ENCODE measurements at regions not wholly inside any gene's neighbourhood (a gene's known extent, or its start where the extent isn't known, plus 50 kb on each side); places are given as distances from the start of the nearest gene placed in this dataset.
"Not testable (repeated sequence)": the region's sequence is repeated elsewhere in the genome, so short reads cannot be mapped to it uniquely, and the experiment has no call there.

DNA sequence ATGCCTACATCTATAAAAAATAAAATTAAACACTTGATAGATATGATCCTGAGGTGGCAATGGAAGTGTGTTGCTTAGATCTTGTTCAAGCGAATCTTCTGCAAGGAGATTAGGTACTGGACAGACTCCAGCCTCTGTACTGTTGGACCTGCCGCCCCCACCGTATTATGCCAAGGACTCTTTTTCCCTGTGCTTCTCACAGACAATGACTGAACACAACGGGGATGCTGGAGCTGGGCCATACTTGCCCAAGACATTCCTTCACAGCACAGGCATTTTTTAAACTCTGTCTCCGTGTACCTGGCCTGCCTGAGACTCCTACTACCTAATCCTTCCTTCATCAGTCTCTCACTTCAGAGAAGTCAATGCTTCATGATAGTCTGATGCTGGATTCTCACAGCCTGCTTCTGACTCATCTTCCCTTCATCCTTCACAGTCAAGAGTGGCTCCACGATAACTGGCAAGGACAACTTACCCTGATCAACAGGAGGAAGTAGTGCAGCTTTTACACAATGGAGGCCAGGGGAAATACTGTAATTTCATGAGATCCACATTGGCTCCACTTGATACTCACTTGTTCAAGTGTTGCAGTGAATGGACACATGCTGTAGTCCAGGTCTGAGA lies 754.6 kb upstream of the AGA start:
- no peak for DNase-seq

GRCh38 chr4:178198691-178199090 lies 756.5 kb upstream of the AGA start:
- DNase-seq, result no peak

DNA sequence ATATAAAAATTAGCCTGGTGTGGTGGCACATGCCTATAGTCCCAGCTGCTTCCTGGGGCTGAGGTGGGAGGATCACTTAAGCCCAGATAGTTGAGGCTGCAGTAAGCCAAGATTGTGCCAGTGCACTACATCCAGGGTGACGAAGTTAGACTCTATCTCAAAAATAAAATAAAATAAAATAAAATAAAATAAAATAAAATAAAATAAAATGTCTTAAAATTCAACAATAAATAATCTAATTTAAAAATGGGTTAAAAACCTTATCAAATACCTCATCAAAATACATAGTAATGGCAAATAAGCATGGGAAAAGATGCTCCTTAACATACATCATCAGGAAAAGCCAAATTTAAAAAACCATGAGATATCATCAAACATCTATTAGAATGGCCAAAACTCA lies 760.2 kb upstream of the AGA start:
- DNase-seq, result no peak

GRCh38 chr4:178205826-178206225 lies 763.6 kb upstream of the AGA start:
- no peak for DNase-seq

- no peak for DNase-seq
These were observed 773.1 kb upstream of the AGA start for GRCh38 chr4:178215309-178215708.

DNA sequence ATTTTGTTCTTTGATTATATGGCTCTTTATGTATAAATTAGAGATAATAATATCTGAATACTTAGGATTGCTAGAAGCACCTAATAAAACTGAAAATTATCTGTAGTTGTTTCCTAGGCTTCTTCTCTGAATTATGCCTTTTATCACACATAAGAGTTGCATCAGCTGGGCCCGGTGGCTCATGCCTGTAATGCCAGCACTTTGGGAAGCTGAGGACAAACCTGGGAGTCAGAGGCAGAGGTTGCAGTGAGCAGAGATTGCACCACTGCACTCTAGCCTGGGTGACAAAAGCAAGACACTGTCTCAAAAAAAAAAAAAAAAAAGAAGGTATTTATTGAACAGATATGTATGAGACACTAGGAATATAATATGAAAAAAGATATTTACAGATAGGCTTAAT lies 773.5 kb upstream of the AGA start:
- DNase-seq, result no peak

GRCh38 chr4:178226421-178226820 lies 784.2 kb upstream of the AGA start:
- not testable (repeated sequence) for DNase-seq

DNA sequence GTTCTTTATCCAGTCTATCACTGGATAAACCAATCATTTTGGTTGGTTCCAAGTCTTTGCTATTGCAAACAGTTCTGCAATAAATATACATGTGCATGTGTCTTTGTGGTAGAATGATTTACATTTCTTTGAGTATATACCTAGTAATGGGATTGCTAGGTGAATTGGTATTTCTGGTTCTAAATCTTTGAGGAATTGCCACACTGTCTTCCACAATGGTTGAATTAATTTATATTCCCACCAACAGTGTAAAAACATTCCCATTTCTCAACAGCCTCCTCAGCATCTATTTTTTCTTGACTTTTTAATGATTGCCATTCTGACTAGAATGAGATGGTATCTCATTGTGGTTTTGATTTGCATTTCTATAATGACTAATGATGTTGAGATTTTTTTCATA lies 791.7 kb upstream of the AGA start:
- no peak for DNase-seq

GRCh38 chr4:178240891-178241290 lies 798.7 kb upstream of the AGA start:
- no peak for DNase-seq

DNA sequence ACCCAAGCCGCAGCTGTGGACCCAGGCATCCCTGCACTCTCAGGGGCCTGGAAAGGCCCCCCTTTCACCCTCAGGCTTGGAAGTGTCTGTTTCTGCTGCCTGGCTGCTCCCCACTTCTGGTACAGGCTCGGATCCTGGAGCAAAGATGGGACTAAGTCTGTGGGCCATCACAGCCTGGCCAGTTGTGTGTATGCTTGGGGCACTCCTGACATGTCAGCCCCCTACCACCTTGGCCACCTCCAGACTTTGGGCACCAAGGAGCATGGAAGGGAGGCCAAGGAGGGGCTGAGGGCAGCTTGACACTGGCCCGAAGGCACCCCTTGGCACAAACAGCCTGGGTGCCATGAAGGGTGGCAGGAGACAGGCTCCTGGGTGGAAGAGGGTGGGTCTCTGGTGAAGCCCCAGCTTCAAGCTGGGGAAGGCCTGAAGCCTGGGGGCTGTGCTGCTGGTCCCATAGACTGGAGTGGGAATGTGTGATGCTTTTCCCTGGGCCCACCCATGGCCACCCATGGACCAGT lies 799.4 kb upstream of the AGA start:
- DNase-seq, result no peak

- DNase-seq, result no peak
These were observed 800.4 kb upstream of the AGA start for GRCh38 chr4:178242655-178243054.

DNA sequence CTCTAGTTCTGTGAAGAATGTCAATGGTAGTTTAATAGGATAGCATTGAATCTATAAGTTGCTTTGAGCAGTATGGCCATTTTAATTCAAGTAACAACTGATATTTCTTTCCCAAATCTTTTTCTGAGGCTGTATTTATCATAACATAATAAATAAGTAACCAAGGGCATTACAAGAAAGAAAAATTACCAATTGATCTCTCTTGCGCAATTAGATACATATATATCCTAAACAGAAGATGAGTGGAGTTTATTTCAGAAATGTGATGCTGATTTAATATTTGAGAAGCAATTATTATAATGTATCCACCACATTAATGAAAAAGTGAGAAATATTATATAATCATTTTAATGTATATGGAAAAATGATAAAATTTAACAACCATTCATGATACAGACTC lies 802.5 kb upstream of the AGA start:
- no peak for DNase-seq

DNA sequence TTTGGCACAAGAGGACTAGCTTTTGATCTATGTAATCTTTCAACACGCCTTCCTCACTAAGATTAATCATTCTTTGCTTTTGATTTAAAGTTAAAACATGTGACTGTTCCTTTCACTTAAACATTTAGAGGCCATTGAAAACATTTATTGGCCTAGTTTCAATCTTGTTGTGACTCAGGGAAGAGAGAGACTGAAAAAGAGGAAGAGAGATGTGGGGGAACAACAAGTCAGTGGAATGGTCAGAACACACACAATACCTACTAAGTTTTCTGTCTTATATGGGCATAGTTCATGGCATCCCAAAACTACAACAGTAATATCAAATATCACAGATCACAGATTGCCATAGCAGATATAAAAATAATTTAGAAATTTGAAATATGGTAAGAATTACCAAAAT lies 812.9 kb upstream of the AGA start:
- DNase-seq, result no peak

DNA sequence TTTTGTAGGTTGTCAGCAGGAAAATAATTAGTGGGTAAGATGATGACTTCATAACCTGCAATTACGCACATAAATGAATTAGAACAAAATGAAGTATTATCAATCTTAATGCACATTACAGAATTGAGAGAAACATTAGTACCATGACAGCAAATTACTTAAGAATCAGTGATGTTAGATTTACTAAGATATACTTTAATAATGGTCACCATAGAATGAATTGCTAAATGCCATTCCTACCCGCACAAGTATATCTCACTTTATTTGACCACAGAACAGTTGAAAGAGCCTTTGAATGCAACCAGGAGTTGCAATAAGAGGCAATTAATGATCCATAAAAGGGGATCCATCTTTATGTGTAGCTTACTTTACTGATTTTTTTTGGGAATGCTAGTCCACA lies 816.4 kb upstream of the AGA start:
- no peak for DNase-seq

DNA sequence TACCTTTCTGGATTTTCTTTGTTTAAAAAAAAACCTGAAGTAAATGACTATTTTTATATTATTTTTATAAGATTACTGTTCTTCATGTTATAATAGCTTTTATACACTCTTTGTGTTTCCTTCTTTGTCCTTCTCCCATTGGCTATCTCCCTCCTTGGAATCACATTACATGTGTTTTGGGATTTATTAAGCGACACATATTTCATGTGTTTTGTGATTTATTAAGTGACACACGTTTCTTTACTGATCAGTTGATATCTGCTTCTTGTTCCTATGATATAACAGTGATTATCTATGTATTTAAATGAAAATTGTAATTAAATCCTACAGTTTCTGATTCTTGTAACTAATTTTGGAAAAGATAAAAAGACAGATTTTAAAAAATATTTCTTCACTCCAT lies 817.3 kb upstream of the AGA start:
- no peak for DNase-seq

- no peak for DNase-seq
These were observed 821.8 kb upstream of the AGA start for GRCh38 chr4:178264001-178264400.

DNA sequence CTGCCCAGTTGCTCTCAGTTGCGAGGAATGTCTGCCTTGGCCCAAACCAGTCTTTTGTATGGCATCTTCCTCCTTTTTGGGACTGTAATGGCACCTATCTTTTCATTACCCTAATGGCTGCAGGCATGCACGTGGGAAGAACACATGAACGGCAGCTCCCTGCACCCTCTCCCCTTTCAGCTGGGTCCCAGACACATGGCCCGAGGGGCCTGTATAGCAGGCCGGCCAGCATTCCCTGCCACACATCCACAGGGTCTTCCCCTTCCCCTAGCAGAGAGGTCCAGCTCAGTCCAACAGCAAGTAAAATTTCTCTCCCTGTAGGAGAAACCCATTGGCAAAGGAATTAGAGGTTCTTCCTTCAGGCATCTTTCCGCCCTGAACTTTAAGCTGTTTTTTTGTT lies 829.1 kb upstream of the AGA start:
- DNase-seq, result no peak

DNA sequence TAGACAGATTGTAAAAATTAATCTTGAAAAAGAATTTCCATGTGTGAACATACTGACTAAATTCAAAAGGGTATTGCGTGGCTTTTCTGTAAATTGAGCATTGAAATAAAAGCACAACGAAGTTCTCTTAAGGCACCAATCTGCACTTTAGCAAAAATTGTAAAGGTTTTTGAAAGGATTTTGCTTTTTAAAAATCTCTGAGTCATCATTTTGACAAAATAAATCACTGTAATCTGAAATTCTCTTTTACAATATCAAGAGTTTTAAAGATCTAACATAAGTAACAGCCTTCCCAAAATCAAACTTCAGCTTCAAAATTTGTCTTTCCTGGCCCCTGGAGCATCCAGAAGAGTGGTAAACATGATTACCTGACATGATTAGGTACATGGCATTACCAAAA lies 830.9 kb upstream of the AGA start:
- DNase-seq, result no peak

DNA sequence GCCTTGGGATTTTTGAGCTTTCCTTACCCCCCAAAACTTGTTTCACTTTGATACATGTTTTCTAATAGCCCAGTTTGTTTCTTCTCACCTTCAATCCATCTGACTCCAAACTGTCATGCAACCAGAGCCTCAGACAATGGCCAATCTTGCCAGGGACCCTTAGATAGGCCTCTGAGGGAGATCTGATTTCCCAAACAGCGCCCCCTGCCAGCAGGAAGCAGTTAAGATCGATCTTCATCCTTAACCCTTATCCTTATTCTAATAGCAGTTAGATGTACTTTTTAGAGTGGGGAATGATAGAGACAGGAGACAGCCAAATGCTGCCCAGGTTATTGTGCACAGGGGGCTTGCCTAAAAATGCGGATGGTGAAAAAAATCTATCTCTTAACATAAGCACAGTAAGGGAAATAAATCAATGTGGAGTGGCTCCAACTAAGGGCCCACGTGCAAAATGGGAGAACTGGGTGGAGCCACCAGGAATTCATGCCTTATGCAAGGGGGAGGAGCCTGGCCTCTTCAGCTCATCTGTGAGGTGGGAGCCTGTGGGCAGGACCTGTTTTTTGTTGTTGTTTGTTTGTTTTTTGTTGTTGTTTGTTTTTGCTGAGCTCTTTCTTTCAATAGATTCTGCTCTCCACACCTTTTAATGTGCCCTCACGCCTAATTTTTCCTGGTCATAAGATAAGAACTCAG lies 833.6 kb upstream of the AGA start:
- DNase-seq, result no peak

DNA sequence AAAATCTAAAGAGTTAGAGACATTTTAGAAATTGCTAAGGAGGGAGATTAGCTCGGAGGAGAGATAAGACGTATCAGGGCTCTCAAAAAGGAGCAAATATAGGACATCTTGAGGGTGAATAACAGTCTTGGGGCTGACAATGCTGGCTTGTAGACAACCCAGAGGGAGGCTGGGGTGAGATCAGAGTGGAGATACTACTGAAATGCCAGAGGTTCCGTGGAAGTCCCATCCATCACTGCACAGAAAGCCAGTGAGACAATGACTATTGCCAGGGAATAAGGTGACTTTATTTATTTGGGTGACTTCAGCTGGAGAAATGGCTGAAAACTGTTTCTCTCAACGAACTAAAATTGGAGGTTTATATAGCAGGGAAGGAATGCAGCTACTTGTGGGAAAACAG lies 838.1 kb upstream of the AGA start:
- DNase-seq, result no peak

- no peak for DNase-seq
These were observed 846.2 kb upstream of the AGA start for GRCh38 chr4:178288462-178288861.

- DNase-seq, result no peak
These were observed 851.4 kb upstream of the AGA start for GRCh38 chr4:178293601-178294000.

- no peak for DNase-seq
These were observed 854.4 kb upstream of the AGA start for GRCh38 chr4:178296669-178297068.

GRCh38 chr4:178306565-178306964 lies 864.3 kb upstream of the AGA start:
- no peak for DNase-seq

GRCh38 chr4:178309890-178310289 lies 867.7 kb upstream of the AGA start:
- no peak for DNase-seq
